NCI-H2107 treated with DMSO at 0.1 percent for 48 hours (cell line): ENCODE measurements at regions not wholly inside any gene's neighbourhood (a gene's known extent, or its start where the extent isn't known, plus 50 kb on each side); places are given as distances from the start of the nearest gene placed in this dataset.
A peak's percentile ranks its signal among the peaks of the same experiment; 100 is the strongest.
"Not testable (repeated sequence)": the region's sequence is repeated elsewhere in the genome, so short reads cannot be mapped to it uniquely, and the experiment has no call there.

ENCODE experiments used
- DNase-seq: peaks from one replicate; lab custom pipeline; 2025; ENCODE audit not compliant: unreplicated experiment; lab: John Stamatoyannopoulos, UW

DNA sequence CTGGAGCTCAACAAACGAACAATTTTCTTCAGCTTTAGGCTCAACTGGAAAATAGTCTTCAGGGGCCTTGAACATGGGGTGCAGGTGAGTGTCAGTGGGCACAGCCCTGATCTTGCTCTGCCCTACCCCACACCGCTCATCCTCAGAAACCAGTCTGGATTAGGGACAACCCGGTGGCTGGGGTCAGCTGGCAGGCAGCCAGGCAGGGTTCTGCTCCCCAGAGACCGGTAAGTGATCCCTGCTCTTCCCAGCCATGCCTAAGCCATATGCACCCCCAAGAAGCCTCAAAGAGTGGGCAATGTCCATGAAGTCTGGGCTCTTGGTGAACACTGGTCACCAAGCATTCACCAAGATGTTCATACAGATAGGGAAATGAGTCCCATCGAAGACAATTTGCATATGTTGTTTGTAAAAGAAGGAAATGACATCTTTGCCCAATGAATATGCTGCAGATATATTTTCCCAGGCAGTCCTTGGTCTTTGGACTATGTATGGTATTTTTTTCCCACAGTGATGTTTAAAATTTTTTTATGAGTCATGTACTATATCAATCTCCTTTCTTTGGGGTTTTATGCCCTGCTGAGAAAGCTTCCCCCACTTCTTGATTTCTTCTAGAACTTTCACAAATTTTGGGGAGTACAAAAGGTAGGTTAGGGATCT, 63.9 kb upstream of the VASH1 start:
- no peak for DNase-seq

DNA sequence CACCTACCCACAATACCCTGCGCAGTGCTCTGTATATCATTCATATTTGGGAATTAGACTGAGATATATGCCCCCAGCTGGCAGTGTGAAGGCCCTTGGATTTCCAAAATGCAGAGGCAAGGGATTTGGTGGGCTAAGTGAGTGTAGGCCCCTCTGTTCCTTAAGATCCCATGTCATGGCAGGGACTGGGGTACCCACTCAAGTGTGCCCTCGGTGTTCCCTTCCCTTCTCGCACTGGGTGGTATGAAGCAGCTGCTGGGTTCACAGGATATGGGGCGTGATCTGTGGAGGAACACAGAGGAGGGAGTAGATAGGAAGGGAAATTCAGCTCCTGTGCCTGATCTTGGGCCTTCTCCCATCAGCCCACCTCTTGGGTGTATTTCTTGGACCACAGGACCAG, 63.1 kb upstream of the VASH1 start:
- no peak for DNase-seq

DNA sequence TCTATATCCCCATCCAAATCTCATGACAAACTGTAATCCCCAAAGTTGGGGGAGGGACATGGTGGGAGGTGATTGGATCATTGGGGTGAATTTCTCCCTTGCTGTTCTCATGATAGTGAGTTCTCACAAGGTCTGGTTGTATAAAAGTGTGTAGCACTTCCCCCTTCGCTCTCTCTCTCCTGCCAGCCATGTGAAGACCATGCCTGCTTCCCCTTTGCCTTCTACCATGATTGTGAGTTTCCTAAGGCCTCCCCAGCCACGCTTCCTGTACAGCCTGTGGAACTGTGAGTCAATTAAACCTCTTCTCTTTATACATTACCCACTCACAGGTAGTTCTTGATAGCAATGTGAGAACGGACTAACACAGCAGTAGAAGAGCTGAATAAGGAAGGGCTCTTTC, 62.6 kb upstream of the VASH1 start:
- no peak for DNase-seq

DNA sequence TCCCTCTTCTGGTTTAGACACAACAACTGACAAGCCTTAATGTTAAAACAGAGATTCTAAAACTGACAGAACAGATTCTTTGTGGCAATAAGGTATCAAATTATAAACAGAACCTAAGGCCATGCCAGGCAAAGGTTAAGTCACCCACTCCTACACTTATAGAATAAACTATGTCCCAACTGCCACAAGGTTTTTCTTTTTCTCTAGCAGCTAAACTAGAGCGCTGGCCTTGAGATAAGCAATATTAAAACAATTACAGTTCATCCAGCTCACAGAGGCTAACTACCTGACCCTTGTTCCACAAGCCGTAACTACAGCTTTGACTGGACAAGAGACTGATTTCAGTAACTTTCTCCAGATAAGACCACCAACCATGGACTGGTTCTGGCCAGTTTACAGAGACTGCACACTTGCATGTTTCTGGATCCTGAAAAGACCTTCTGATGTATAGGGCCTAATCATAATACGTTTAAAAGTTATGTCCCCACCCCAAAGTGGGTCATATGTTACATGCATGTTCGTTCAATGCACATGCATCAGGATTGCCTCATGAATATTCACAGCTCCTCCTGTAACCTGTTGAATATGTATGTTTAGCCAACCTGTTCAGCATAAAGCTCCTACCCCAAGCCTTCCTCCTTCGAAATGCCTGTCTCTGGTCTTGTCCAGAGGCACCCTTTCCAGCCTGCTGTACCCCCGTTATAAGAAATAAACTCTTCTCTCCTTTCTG, 61.9 kb upstream of the VASH1 start:
- DNase-seq = no peak

DNA sequence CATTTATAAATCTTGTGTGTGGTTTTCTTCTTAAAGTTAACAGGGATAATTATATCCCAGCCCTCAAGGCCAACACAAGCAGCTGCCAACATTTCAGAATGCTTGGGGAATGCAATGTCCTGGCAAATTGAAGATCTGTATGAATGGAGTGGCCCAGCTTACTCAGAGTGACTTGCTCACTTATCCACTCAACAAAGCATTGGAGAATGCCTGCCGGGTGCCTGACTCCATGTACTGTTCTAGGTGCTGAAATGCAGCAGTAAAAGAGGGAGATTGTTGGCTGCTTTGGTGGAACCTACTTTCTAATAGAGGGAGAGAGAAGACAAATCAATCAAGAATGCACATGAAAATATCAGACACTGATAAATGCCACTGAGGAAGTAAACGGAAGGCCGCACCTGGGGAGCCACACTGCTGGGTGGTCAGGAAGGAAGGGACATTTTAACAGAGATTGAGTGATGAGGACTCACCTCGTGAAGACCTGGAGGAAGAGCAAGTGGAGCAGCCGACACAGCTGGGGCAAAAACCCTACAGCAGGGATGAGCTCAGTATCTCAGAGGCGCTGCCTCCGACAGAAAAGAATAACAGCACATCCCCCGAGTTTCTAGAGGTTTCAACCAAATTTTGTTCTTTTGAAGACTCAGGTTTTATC, 61.2 kb upstream of the VASH1 start:
- DNase-seq = no peak

DNA sequence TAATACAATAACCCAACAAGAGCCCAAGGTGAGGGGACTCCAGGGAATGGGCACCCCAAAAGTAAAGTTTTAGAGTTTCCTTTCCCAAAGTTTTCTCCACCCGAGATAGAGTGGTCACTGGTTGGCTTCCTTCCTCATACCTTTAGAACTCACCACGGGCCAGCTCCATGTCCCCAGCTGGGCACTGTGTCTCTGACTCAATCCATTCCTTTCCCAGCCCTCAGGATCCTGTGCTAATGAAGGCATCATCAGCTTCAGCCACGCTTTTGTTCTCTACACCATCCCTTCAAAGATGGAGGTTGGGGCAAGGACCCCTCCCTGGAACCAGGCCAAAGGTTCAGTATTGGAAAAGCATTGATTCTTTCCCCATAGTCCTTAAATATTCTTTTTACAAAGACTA, 59.8 kb upstream of the VASH1 start:
- no peak for DNase-seq

DNA sequence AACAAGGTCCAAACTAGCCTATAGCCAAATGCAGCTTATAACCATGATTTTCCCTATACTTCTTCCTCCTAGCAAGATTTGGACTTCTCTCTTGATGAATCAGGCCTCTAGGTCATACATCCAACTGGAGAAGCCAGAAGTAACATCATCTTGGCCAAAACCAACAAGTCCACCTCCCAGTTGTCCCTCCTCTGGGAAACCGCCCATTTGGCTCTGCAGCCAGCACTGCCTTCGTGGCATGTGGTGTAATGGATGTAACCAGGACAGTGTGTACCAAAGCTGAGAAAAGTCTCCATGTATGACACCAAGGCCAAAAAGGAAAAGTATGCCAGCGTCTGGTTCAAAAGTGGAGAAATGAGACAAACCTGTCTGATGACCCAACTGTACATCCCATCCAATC, 59.3 kb upstream of the VASH1 start:
- DNase-seq = no peak

DNA sequence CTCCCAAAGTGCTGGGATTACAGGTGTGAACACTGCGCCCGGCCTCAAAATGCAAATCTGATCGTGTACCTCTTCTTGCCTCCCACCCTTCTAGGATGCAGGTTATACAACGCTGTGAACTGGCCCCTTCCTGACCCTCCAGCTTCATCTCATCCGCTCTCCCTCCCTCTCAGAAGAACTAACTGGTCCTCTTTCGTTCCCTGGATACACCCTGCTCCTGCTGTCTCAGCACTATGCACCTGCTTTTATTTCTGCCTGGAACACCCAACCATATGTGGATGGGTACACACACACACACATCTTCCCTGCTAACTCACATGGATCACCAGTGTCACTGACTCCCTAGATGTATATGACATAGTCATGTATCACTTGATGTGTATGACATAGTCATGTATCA, 56.1 kb upstream of the VASH1 start:
- DNase-seq = no peak

DNA sequence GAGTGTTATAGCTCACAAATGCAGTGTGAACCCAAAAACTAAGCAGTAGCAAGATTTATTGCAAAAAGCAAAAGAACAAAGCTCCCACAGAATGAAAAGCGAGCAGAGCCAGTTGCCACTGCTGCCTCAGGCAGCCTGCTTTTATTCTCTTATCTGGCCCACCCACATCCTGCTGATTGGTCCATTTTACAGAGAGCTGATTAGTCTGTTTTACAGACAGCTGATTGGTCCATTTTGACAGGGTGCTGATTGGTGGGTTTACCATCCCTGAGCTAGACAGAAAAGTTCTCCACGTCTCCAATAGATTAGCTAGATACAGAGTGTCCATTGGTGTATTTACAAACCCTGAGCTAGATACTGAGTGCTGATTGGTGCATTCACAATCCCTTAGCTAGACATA, 55.1 kb upstream of the VASH1 start:
- not testable (repeated sequence) for DNase-seq

DNA sequence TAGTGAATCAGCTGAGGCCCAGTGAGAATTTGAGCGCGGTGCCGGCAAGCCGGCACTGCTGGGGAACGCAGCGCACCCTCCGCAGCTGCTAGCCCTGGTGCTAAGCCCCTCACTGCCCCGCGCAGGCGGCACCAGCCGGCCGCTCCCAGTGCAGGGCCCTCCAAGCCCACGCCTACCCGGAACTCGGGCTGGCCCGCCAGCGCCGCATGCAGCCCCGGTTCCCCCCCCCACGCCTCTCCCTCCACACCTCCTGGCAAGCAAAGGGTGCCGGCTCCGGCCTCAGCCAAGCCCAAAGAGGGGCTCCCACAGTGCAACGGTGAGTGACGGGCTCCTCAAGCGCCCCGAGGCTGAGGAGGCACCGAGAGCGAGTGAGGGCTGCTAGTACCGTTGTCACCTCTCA, 54.5 kb upstream of the VASH1 start:
- no peak for DNase-seq

DNA sequence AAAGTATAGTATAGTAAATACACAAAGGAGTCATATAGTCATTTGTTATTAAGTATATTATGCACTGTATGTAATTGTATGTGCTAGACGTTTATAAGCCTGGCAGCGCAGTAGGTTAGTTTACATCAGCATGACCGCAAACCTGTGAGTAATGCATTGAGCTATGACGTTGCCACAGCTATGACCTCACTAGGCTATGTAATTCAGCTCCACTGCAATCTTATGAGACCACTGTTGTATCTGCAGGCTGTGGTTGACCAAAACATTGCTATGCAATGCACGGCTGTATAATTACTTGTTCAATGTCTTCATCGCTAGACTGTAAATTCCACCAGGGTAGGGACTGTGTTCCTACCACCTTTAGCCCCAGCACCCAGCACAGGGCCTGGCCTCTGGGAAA, 53.2 kb upstream of the VASH1 start:
- no peak for DNase-seq

DNA sequence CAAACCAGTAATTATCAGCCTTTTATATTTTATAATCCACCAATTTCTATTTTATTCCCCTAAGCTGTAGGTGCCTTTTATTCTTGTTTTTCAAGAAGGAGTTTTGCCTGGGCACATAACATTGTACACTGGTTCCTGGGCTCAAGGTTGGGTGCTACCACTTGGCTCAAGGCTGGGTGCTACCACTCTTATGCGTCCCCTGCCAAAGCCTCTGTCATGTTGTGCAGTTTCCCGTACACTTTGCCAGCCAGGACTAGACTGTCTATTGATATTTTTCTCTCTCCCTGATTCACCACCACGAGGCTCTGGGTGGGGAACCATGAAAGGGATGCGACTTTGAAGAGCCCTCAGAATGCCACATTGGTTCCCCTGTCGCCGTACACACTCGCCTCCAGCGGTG, 52.5 kb upstream of the VASH1 start:
- no peak for DNase-seq

DNA sequence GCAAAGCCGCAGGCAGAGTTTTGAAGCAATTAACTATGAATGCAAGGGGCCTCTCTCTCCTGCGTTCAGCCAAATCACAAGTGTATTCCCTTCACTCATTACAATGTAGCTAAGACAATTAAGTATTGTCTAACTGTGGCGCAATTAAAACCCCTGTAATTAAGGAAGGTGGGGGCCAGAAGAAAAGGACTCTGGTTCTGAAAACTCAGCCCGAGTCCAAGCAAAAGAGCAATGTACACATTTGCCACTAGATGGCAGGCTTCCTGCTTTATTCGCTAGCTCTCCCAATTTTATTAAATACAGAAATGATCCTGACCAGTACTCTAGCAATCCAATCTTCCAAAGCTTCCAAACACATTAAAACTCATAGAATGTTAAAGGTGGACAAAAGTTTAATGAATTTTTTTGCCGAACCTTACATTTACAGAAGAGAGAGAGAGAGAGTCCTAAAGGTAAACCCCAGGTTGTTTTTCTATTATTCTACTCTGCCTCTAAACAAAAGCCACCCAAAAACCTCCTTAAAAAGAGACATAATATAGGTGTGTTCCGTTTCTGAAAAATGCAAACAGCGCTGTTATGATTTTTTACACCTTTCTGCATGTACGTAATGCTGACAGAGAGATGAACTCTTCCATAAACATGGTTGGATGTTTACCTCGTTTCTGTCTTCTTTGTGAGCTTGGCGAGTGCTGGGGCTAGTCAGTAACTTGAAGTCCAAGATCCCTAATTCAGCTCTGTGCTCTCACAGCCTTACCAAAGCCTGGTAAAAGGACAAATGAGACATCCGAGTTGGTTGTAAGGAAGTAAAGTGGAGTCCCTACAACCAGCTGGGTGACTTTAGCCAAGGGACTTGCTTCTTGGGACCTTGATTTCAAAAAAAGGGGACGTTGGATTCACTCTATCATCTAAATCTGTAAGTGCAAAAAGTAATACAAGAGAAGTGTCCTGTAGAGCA, 50.9 kb upstream of the VASH1 start:
- DNase-seq = peak; percentile 71
